SK-MEL-5 (cell line): ENCODE measurements at regions not wholly inside any gene's neighbourhood (a gene's known extent, or its start where the extent isn't known, plus 50 kb on each side); places are given as distances from the start of the nearest gene placed in this dataset.

Source experiments
- DNase-seq: peaks from one replicate; pipeline ENCODE4 v3.0.0-alpha.2; 2016; ENCODE audit warnings: low read depth, low spot score
- in situ Hi-C: cut with HindIII; loops from 2 replicates; pipeline ENCODE4 v1.10.0; 2016; ENCODE audit warnings: low sequenced_read_pairs, high pct_unique_total_duplicates, low pct_unique_long_range_greater_than_20kb

DNA sequence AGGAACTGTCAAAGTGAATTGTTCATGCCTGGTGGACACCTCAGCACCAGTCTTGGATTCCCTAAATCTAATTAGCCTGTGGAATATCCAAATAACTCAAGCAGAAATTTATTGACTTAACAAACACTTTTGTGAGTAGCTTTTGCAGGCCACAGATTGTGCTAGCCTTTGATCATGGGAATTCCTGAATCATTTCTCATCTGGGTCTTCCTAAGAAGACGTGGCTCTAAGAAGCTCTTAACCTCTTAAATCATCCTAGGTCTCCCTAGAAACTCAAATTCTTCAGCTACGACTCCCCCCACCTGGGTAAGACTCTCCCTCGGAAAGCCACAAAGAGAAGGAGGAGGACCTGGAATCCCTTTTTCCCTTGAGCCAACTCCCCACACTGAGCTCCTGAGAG is 53.8 kb upstream of the PSEN2 start:
- in situ Hi-C loops: no loop called here
- no peak for DNase-seq

DNA sequence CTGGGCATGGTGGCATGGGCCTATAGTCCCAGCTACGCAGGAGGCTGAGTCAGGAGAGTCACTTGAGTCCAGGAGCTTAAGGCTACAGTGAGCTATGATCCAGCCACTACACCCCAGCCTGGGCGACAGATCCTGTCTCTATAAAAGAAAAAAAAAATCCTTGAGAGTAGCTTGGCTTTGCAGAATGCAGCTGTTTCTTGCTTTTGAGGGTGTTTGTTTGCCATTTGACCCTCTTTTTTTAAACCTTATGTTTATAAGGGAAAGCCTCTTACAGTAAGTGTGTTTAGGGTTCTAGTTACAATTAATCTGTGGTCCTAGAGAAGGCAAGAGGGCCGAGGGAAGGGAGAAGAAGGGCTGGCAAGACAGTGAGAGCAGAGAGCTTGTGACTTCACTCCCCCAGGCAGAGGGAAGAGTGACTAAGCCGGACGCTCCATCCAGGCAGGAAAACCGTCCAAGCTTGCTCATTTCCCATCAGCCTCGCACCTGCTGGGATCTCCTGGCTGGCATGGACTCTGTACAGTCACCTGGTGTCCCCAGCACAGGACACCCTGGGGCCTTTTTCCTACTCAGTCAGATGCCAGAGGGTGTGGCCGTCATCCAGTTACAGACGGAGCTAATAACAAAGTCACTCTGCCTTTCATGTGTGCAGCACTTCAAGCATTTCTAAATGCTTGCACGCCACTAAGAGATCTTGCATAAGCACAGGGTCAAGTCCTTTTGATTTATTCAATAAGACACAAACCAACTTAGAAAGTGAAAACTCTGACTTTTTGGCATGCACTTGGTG is 55.5 kb upstream of the PSEN2 start:
- DNase-seq: peak; percentile 84
- in situ Hi-C loops: no loop called here

DNA sequence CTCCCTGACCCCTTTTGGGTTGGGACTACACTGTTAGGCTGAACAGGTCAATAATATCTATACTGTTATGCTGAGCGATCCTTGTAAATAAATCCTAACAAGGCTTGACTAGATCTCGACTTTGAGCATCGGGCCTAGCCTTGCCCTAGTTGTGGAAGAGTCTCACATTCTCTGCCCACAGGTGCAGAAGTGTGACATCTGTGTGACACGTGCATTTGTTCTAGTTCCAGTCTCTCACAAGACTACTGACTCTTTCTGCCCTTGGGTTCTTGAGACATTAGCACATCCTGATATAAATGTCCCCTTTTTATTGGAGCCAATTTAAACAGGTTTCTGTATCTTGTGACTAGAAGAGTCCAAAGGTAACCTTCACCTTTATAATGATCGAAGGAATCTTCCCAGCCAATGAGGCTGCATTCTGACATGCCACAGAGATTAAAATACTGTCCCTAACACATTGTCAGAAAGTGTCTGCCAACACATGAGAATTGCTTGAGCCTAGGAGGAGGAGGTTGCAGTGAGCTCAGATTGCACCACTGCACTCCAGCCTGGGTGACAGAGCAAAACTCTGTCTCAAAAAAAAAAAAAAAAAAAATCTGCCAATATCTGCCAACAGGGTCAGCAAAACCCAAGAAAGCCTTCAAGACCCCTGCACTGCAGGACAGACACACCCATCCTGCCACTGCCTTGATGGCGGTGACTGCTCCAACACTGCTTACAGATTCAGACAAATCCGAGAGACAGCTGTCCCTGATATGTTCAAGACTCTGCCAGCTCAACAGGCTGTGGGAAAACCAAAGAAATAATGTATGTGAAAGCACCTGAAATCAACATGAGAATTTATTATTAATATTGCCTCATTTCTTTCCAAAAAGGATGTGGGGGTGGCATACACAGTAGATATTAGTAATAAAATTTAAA is 56.5 kb upstream of the PSEN2 start:
- DNase-seq: no peak
- in situ Hi-C loops: no loop called here

DNA sequence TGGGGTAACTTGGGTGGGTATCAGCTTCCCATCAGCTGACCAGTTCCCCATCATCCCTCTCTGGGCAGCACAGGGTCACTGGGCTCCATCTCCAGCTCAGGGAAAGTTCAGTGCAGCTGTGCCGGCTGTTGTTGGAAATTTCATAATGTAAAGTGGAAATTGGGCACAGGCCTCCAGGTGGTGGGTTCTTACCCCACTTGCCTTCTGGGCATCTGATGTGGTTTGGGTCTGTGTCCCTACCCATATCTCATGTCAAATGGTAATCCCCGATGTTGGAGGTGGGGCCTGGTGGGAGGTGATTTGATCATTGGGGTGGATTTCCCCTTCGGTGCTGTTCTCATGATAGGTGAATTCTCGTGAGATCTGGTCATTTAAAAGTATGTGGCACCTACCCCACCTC is 59.7 kb upstream of the PSEN2 start:
- in situ Hi-C loops: no loop called here
- no peak for DNase-seq

DNA sequence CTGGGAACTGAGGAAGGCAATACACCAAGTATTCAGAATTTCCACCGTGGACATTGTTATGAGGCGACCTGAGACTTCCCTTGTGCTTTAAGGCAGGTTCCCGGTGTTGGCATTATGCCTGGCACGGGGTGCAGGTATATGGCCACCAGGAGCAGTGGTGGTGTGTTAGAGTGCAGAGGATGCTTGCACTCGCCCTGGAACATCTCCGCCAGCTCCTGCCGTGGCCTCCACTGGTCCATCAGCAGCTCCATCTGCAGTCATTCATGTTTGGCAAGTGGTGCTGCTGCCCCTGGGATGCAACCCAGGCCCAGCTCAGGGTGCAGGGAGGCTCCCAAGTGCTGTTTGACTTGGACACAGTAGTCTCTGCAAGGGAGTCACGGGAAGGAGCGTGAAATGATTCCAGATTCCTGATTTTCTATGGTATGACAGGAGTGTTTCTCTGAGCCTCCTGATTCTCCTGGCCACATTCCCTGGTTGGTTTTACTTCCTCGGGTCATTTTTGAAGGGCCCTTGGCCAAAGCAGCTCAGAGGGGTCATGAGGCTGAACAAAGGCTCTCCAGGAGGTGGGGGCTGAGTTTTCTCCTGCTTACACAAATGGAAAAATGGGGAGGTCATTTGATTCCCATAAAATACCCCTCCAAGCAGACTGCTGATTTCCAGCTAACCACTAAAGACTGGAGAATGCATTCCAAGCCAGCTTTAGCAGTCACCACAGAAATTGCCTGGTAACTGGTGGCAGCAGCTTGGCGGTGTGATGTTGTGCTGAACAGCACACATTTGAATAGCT is 60.4 kb upstream of the PSEN2 start:
- DNase-seq: peak; percentile 82
- in situ Hi-C loops: no loop called here

DNA sequence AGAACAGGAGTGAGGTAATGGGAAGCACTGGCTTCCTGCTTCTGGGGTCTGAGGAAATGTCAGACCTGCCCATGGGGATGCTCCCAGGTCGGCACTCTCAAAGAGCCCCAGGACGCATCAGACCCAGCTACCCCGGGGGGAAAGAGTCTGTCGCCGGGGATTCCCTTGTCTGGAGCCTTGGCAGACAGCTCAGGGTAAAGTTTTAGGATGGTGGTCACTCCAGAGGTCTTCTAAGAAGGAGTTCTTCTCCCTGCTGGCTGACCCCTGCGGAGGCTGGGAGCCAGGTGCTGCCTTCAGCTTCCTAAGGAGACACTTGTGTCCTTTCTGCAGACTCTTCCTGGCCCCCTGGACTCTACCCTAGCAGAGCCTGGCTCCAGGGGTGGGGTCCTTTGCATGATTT is 61.9 kb upstream of the PSEN2 start:
- DNase-seq: no peak
- in situ Hi-C loops: no loop called here

DNA sequence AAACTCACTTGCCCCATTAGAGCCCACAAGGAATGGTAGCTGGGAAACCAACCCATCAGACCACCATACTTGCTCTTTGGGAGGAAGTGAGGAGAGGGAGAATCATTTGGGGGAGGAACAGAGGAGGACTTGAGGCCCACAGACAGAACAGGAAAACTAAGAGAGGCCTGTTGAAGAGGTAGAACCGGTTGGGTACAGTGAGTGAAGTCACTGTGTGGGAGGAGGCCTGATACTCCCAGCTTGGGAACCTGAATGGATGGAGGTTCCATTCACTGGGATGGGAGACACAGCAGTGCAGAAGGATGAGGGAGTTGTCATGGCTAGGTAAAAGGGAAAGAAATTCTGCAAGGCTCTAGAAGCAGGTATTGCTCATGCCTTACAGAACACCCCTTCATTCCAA is 63.4 kb upstream of the PSEN2 start:
- in situ Hi-C loops: no loop called here
- no peak for DNase-seq

DNA sequence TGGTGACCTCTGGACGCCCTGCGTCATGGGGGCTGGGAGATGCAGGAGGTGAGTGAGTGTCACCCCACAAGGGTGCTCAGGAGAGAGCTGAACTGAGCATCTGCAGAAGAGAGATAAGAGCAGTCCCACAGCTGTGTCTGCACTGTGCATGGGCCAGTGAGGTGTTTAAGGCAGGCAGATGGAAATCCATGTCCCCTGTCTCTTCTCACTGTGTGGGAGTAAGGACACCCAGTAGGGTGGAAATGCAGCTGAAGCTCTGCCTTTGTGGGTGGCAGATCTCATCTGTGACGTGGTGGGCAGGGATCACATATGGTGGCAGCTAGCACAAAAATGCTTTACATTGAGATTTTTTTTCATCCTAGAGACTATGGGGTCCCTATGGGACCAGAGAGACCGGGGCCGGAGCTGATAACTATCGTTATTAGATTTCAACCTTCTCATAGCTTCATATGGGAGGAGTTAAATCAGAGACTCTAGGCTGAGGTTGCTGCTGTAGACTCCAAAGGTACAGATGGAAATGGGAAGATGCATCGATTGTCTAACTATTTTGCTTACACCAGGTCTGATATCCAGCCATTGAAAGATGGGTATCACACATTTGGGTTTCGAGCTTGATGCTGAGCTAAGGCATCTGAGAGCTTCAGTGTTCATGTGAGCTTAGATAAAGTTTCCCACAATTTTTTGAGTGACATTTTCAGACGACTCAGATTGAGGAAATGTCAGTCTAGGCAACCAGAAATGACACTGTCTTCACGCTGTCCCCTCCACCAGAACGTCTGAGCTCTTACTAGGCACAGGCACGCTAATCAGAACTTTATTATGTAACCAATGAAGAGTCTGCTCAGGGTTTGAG is 65.3 kb upstream of the PSEN2 start:
- DNase-seq: no peak
- in situ Hi-C loops: no loop called here

DNA sequence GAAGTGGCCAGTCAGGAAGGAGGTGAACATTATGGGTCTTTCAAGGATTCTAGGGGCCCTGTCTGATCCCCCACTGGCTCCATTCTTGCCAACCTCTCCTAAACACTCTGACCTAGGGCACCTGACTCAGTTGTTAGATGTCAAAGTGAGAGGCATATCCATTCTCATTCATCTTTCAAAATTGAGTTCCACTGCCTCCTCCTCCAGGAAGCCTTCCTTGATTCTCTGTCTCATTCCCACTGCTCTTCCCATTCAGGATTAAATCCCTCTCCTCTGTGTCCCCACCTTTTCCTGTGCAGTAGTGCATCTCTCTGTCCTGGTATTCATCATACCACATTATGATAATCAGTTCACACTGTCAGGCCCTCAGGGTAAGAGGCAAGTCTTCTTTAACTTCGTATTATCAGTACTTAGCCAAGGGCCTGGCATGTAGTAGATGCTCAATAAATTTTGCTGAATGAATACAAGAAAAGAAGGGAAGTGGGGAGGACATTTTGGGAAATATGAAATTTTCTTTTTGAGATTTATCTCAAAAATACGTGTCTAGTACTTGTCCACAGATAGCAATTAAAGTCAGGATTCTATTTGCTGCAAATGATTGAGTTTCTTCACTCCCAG is 61.8 kb upstream of the ITPKB start:
- in situ Hi-C loops: no loop called here
- no peak for DNase-seq

DNA sequence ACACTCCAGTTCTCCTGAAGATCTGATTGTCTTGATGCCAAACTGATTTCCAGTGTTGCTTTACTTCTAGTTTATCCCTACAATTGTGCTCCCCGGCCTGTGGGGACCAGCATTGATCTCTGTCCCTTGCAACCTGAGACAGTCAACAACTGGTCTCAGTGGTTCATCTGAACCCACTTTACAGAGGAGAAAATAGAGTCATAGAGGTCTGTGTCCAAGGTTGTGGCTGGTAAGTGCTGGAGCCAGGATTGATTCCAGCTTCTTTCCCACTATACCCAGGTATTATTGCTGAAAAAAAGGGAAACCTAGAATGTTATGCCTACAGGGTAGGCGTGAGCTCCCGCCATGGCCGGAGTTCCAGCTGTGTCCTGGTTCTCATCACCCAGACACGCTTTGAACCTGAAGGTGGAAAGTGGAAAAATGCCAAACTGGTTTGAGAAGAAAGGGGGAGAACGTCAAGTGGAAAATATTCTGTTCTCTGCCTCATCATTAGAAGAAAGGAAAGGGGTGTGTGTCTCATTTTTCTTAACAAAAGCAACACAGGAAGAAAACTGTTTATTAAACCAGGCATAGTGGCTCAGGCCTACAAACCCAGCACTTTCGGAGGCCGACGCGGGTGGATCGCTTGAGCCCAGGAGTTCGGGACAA is 60.7 kb upstream of the ITPKB start:
- DNase-seq: no peak
- in situ Hi-C loops: no loop called here

DNA sequence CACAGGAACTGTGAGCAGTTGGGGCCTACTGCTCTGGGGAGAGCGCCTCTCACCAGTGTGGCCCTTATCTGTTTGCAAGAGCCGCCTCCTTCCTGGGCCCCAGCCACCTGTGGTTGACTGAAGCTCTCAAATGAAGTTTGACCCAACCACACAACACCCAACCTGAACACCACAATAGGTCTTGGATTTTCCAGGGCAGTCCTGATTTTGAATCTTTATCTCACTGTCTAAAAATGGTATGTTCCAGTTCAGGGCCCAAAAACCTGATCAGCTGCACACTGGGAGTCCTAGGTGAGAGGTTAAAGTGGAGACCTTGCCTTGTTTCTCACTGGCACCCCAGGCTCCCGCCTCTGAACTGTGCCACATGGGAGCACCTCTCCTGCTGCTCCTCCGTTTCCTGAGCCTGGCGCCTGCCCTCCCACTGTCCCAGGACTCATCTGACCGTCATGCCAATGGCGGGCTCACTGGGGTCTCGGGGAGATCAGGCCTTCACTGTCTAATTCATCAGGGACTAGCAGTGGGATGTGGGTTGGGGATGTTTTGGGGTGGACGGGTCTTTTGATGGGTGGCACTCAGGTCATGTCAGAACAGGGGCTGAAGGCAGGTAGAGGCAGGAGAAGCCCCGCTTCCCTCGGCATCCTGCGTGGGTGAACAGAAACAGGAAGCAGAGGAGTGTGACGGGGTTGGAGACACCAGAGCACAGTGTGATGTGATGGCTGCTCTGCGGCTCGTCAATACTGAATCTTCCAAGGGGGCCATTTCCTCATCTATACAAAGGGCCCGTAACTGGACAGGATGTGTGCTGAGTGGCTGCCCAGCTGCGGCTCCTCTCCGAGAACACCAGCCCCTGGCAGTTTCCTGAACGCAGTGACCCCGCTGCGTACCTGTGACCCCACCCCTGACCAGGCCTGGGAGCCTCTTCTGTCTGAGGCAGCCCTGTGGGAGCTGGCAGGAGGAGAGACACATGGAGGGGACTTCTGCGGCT is 59.6 kb upstream of the ITPKB start:
- no peak for DNase-seq
- in situ Hi-C loops: no loop called here

DNA sequence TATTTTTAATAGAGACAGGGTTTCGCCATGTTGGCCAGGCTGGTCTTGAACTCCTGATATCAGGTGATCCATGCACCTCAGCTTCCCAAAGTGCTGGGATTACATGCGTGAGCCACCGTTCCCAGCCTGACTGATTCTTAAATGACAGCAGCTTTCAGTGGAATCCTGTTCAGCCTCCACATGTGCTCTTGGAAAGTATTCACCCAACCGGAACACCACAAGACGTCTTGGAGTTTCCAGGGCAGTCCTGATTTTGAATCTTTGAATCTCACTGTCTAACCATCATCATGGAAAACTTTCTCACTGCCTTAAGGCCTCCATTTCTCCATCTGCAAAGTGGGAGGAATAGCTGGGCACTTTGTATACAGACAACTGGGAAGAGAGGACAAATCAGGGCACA is 58.1 kb upstream of the ITPKB start:
- in situ Hi-C loops: no loop called here

DNA sequence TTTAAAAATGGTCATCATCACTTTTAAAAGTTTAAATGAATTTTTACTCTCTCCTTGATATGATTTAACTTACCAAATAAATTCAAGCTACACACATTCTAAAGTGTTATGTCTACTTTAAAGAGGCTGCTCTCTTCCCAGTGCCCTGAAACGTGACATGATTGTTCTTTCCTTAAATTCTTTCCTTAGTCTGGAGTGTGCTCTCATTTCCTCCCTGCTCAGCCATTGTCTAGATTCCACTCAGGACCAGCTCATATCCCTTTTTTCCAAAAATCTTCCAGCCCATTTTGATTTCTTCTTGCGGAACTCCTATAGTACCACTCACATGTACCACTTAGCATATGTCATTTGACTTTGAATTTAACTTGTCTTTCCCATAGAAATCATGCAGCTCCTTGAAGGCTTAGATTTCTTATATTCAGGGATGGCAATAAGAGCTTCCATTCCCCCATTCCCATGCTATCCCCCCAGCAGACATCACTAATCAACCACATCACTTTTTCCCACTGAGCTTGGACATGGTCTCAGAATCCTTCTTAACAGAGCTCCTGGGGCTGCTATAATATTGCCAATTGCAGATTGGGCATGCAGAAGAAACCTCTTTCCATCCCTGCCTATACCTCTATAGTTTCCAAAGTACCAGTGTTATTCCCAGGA is 54.7 kb upstream of the ITPKB start:
- in situ Hi-C loops: no loop called here
- DNase-seq: no peak

More for the DNA sequence above, 58.1 kb upstream of the ITPKB start:
- no peak for DNase-seq

DNA sequence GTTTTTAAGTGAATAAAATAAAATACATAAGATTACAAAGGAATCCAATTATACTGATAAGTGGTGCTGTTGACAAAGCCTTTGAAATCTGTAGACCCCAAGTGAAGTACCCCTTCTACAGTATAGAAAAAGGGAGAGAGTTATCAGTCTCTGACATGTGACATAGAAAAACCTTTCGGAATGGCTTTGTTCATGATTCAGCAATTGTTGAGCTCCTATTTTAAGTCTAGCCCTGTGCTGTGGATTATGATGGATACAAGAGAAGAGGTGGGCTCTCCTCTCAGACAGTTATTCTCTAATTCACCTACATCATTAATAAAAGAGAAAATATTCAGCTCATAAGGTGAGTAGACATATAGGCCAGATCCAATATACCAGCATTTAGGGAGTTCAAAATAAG is 53.3 kb upstream of the ITPKB start:
- in situ Hi-C loops: no loop called here
- DNase-seq: no peak

DNA sequence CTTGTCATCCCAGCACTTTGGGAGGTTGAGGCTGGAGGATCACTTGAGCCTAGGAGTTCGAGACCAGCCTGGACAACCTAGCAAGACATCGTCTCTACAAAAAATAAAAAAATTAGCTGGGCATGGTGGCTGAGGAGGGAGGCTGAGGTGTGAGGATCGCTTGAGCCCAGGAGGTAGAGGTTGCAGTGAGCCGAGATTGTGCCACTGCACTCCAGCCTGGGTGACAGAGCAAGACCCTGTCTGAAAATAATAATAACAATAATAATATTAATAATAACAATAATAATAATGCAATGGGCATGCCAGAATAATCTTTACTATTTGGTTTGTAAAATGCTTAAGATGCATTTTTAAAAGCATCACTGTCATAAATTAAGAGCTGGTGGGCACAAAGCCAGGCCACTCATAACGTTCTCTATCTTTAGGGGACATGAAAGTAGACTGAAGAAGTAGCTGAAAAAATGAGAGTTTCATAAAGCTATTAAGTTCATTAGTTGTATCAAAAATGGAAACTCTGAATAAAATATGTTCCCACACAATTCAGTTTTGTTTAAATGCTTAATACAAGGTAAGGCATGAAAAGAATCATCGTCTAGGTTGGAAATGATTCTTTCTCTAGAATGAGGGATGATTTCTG is 51.6 kb upstream of the ITPKB start:
- in situ Hi-C loops: no loop called here
- DNase-seq: no peak
